HG02970 (cell line): ENCODE measurements at regions not wholly inside any gene's neighbourhood (a gene's known extent, or its start where the extent isn't known, plus 50 kb on each side); places are given as distances from the start of the nearest gene placed in this dataset.
"Not testable (repeated sequence)": the region's sequence is repeated elsewhere in the genome, so short reads cannot be mapped to it uniquely, and the experiment has no call there.

Source experiments
- ATAC-seq: cut with Tn5 transposase; IDR thresholded peaks from one replicate; pipeline ENCODE4 v1.9.1; 2021; ENCODE audit warnings: mild to moderate bottlenecking, moderate library complexity, moderate number of reproducible peaks; ENCODE audit not compliant: unreplicated experiment, low FRiP score

DNA sequence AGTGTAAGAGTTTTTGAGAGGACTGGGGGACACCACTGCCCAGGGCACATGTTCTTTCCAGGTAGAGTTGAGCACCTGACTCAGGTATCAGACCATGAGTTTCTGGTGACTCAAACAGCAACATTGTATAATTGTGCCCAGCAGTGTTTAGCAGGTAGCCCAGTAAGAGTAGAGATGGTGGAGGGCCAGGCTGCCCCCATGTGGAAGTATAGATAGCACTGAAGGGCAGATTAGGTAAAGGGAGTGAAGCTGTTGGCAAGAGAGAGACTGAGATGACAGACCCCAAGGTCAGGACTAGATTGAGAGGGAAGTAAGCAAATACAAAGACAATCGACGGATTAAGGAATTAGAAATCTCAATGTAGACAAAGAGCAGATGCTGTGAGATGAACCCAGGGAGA is 74.6 kb downstream of the TRIM42 start:
- ATAC-seq: no peak

DNA sequence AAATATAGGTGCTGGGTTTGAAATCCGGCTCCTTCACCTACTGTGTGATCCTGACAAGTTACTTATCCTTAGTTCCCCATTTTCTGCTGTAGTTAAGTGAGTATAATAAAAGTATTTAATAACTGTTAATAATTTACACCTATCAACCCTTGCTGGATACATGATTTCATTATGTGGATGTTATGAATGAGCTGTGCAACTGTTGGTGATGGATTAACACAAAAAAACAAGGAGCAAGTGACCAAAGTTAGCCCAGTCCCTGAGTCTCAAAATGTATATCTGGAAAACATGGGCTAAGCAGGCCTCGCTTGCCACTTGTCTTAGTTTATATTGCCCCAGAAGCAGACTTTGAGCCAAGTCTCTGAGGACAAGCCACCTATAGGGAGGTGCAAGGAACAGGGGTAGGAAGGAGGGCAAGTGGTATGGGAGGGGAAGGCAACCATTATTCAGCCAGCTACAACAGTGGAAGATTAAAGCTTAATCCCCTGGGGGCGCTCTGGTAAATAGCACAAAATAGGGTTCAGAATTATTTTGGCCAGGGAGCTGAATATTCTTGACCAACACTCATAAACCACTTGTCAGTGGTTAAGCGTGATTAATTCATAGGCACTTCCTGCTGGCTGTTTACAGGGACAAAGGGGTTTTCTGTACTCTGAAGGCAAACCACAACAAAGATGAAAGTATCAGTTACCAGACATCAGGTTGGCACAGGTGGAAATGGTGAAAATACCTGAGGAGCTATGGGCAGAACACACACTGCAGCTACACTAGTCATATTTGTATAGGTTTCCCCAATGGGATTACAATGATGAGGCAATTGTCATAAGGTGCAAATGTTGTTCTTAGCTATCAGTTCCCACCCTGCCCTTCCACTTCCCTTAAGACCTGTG is 76.2 kb downstream of the TRIM42 start:
- ATAC-seq: no peak

GRCh38 chr3:140754936-140755335 is 77.1 kb downstream of the TRIM42 start:
- no peak for ATAC-seq

DNA sequence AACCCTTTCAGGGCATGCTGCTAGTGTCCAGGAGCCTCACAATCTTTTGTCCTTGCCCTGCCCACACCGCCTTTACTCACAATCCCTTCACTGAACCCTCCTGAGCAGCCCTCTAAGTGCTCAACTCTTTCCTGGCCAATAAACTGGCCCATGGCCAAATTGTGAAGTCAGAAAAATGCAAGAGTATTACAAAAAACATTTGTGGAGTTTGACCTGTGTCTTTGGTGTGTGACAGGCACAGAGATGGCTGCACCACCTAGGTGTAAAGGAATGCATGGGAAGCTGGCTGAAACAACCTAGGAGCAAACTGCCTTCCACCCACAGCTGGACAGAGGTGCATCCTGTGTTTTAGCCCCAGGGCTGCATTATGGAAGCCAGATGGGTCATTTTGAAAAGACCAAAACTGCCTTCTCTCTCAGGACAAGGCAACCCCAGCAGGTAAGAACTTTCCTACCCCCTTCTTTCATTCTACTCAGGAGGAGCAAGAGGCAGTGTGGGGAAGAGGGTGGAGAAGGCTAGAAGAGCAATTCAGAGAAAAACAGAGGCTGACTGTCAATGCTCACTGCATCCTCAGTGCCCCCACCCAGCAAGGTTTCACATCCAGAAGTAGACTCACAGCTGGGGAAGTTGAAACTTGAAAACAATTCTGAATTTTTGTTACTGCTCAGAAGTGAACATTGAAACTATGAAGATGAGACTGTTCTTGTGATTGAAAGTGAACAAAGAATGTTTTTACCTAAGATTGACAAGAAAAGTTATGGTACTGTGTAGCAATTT is 78.6 kb downstream of the TRIM42 start:
- ATAC-seq: peak; percentile 38

DNA sequence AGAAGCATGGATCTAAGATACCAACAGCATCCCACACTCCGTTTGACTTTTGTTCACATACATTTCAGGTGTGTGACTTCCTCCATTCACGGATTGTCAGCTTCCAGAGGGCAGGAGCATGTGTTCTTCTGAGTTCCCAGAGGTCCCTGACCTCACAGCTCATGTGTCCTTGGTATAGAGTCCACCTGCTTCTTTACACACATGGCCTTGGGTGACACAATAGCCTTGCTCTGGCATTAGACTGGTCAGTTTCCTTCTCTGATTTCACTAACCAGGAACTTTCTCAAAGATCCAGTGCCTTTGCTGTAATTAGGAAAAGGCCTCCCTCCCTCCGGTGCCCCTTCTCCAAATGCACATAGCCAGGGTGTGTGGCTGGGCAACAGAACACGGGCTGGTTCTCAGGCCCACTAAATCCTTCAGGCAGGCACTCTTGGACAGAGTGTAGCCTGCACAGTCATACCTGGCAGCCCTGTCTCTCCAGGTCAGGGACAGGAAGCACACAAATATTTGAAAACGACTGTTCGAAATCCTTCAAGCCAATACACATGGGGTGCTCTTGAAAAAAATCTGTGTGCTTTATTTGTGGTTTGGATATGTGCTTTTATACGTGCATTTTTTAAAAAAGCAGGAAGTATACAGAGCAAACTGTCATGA is 81.1 kb downstream of the TRIM42 start:
- ATAC-seq: no peak

DNA sequence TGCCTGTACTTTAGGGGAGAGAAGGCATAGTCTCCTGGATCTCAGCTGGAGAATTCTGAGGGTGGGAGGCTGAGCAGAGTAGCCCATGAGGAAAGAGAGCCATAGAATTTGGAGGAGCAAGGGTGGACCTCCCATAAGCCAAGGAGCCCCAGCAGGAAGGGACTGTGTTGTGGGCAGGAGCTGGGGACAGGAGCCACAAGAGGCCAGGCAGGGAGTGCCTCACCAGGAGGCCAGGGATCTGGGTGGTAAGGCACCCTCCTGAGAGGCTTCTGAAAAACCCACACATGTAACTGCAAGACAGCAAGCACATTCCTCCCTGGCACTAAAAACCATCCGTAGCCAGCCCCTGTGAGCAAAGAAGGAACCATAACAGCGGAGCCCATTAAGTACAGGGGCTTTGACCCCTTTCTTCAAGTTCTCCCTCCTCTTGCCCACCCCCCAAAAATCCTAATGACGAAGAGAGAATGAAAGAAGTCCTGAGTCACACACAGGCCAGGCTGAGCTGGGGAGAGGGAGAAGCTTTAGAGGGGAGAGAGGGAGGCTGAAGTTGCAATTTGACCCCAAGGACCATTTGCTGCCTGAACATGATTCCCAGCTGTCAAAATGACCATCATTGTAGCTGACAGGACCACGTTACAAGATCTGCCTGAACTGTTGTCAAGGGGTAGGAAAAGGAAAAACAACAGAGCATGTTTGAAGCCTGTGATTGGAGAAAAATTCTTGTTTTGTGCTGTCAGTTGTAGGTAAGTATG is 82.6 kb downstream of the TRIM42 start:
- no peak for ATAC-seq

GRCh38 chr3:140761076-140761639 is 83.3 kb downstream of the TRIM42 start:
- ATAC-seq: no peak

DNA sequence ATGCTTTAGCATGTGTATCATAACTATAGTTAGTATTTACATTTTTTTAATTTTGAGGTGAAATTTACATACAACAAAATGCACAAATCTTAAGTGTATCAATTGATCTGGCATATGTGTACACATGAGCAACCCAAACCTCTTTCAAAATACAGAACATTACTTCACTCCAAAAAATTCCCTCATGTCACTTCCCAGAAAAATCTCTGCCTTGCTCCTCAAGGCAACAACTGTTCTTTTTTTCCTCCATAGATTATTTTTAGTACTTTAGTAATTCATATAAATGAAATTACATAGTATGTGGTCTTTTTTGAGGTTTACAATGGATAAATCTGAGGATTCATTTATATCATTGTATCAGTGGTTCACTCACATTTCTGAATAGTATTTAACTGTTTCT is 84.9 kb downstream of the TRIM42 start:
- ATAC-seq: no peak

- ATAC-seq: no peak
These were observed 85.7 kb downstream of the TRIM42 start for GRCh38 chr3:140763532-140763931.

DNA sequence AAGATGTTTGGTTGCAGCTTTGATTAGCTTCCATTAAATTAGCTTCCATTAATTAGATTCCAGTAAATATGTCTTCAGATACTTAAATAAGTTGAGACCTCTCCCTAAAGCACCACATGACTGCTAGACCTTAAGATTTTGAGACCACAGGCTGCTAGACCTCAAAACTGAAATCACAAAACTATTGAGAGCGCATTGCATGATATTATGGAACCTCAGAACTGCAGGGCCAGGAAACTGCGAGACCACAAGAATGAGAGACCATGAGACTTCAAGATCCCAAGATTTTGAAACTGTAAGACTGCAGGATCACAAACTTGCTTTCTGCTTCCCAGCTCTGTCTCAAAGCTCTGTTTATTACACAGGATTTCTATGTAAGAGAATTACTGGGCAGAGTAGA is 87.4 kb downstream of the TRIM42 start:
- ATAC-seq: no peak

- ATAC-seq: no peak
These were observed 88.6 kb downstream of the TRIM42 start for GRCh38 chr3:140766465-140766864.

DNA sequence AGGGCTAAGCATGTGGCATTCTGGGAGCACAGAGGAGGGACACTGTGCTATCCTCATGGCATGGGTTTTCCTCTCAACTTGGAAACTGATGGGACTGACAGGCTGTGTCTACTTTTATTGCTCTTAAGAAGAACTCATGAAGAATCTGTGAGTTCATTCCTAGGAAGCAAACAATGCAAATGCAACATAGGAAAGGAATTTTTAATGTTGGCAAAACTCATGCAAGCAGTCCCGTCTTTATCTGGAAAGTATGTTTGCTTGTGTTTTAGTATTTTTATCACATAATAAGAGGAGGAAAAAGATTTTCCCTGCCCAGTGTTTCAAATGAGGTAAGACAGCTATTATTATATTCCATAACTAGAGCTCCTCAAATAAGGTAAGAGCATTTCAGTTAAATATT is 89.7 kb downstream of the TRIM42 start:
- ATAC-seq: no peak

DNA sequence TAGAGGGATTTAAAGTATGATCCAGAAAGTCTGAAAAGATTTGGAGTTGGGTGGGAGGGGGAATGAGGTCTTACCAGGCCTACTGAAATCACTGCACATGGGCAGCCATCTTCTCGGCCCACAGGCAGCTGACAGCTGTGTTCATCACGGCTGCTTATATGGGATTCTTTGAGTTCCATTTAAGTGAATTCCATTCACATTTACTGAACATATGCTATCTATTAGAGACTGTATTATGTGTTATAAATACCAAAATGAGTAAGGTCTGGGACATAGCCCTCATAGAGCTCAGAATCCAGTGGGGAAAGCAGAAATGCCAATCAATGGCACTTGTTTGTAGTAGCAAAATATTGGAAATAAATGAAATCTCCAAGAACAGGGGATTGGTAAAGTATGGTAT is 91.1 kb downstream of the TRIM42 start:
- no peak for ATAC-seq

GRCh38 chr3:140769951-140770350 is 92.1 kb downstream of the TRIM42 start:
- no peak for ATAC-seq

- ATAC-seq: no peak
These were observed 93.3 kb downstream of the TRIM42 start for GRCh38 chr3:140770977-140771667.

DNA sequence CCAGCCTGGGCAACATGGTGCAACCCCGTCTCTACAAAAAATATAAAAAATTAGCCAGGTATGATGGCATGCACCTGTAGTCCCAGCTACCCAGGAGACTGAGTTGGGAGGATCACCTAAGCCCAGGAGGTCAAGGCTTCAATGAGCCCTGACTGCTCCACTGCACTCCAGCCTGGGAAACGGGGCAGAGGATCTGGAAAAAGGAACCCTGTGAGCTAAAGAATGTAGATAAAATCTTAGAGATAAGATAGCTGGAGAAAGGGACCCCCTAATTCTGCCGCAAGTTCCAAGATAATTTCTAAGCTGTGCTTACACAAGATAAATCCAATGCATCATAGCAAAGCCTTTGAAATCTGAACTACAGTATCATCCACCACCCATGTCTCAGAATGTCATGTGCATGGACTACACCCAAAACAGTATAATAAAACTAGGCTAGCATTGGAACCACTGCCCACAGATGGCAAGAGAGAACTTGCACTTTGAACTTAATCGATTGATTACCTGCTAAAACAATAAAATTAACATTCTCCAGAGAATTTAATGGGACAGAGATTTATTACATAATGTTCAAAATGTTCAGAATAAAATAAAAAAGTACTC is 99.9 kb downstream of the TRIM42 start:
- ATAC-seq: no peak

DNA sequence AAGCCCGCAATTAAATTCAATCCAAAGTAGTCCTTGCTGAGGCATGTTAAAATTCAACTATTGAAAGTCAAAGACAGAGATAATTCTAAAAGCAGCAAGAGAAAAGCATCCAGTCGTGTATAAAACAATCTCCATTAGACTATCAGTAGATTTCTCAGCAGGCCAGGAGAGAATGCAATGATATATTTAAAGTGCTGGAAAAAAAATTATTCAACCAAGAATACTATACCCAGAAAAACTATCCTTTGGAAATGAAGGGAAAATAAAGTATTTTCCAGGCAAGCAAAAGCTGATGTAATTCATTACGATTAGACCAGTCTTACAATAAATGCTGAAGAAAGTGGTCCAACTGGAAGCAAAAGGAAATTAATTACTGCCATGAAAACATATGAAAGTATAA is 113.5 kb downstream of the TRIM42 start:
- no peak for ATAC-seq

GRCh38 chr3:140794507-140794906 is 116.6 kb downstream of the TRIM42 start:
- no peak for ATAC-seq

GRCh38 chr3:140802898-140803297 is 125.0 kb downstream of the TRIM42 start:
- not testable (repeated sequence) for ATAC-seq
